ENCODE measurements at regions not wholly inside any gene's neighbourhood (a gene's known extent, or its start where the extent isn't known, plus 50 kb on each side); places are given as distances from the start of the nearest gene placed in this dataset.

DNA sequence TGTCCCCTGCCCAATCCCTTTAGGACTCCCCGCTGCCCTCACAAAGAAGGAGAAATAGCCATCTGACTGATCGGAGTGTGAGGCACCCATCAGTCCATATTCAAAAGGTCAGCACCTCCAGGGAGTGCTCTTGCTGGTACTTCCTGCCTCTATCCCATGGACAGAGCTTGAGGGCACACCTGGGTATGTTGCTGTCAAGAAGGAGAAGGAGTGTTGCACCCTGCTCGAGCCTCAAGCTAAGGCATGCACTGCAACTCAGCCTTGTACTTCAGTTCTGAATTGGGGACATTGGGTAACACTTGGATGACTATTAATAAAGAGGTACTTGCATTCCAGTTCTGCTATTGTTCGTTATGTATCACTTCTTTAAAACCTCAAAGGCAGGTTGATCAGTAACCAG is 190.3 kb upstream of the ZC3H12A start:
- no peak for DNase-seq

- no peak for DNase-seq
These were observed 187.5 kb upstream of the ZC3H12A start for GRCh38 chr1:37286881-37287280.

DNA sequence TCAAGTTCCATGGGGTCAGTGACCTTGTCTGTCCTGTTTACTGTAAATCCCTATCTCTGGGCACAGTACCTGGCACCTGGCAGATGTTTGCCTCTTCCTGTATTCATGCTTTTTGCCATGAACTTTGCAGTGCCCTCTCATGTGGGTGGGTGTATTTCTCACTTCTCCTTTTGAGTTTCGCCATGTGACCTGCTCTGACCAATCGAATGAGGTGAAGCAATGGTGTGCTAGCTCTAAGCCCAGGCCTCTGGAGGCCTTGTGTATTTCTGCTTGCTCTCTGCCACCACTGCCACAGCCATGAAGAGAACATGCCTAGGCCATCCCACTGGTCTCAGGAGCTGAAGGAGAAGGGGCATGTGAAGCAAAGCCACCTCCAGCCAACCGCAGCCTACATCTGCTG is 185.5 kb upstream of the ZC3H12A start:
- DNase-seq, result no peak

DNA sequence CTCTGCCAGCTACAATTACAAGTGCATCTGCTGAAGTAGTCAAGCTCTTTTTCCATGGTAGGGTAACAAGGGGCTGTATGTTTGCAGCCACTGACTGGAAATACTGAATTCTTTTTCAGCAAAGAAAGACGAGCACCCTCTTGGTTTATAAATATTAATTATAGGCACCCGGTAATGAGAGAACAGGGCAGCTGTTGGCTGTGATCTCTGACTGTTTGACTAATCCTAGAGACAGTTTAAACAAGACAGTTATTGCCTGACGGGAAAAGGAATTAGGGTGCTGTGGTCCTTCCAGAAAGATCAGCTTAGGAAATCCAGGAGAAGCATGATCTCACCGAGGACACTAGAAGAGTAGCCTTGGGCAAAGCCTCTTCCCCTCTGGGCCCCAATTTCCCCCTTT is 183.7 kb upstream of the ZC3H12A start:
- DNase-seq, result no peak

DNA sequence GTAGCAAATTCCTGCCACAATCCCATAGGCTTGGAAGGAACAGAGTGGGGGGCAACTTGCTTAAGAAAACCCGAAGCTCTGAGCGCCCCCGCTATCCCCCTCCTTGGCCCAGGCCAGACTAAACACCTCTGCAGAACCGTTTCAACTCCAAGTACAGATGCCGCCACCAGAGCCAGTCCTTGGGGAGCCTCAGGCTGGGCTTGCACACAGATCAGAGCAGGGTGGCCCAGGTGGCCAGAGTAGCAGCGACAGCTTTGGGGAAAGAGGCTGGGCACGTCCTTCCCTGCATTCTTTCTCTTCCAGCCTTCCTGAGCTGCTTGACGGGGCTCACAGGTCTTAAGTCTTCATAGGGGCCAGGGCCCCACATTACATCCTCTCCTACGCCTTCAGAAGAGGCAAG is 181.6 kb upstream of the ZC3H12A start:
- no peak for DNase-seq

DNA sequence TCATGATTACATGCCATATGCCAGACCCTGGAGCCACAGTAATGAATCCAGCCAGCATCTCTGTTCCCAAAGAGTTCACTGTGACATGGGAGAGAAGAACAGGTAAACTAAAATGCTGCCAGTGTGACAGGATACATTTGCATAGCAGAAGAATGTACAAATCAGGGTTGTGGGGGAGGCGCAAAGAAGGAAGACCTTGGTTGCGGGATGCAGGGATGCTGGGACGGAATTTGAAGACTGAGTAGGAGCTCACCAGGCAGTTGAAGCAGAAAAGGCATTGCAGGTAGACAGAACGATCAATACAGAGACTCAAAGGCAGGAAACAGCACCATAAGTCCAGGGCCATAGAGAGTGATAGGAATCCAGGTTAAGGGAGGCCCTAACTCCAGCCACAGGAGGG is 180.3 kb upstream of the ZC3H12A start:
- DNase-seq, result no peak

GRCh38 chr1:37294529-37294928 is 179.9 kb upstream of the ZC3H12A start:
- DNase-seq, result no peak

DNA sequence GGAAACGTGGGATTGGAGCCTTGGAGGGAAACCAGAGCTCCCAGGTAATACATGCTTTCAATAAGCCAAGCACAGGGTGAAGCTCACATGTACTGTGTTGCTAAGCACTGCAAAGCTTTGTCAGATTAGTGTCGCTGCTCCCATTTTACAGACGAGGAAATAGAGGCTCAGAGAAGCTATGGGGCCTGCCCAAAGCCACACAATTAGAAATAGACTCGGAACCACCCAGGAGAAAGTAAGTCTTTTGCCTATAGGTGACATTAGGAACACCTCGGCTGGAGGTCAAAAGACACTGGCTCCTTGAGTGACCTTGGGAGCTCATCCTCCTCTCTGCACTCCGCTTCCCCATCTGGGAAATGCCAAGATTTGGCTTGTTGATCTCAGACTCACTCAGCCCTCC is 175.6 kb upstream of the ZC3H12A start:
- no peak for DNase-seq

- DNase-seq, result no peak
These were observed 175.2 kb upstream of the ZC3H12A start for GRCh38 chr1:37299216-37299615.

DNA sequence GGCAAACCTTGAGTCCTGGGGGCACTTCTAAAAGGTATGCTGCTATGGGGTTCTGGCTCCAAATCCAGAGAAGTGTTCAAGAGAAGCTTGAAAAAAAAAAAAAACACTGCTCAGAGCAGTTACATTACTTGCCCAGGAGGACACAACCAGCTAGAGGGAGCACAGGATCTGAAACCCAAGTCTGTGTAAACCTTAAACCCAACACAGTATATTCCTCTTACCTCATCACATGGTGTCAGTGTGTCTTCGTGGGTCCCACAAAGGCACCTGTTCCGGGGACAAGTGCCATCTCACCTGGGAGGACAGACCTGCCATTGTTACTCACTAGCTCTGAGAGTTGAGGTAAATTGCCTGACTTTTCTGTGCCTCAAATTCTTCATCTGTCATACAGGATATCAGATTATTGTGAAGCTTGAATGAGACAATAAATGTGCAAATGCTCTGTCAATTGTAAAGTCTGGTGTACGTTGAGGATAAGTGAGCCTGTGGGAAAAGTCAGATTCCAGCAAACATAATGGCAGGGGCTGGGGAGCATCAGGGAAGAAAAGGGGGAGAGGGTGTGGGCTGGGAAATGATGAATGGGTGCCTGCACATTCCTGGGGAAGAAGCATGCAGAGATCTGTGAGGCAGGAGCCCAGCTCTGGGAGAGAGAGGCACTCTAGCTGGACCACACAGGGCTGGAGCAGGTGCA is 170.4 kb upstream of the ZC3H12A start:
- no peak for DNase-seq

GRCh38 chr1:37305108-37305507 is 169.3 kb upstream of the ZC3H12A start:
- no peak for DNase-seq

GRCh38 chr1:37305841-37306240 is 168.5 kb upstream of the ZC3H12A start:
- no peak for DNase-seq

DNA sequence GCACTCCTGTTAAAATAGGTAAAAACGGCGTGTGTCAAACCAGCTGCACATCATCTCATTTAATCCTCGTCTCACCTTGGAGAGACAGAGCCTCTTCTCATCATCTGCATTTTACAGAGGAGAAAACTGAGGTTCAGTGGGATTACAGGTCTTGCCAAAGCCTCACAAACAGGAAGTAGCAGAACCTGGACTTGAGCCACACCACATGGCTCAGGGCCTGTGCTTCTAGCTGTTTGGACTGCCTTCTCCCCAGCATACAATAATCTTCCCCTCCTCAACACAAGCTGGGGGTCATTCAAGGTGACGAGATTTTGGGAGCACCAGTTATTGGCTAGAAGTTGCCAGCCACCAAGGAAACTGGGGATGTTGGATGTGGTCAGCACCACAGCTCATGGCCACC is 167.9 kb upstream of the ZC3H12A start:
- DNase-seq, result no peak

GRCh38 chr1:37306871-37307270 is 167.5 kb upstream of the ZC3H12A start:
- no peak for DNase-seq

DNA sequence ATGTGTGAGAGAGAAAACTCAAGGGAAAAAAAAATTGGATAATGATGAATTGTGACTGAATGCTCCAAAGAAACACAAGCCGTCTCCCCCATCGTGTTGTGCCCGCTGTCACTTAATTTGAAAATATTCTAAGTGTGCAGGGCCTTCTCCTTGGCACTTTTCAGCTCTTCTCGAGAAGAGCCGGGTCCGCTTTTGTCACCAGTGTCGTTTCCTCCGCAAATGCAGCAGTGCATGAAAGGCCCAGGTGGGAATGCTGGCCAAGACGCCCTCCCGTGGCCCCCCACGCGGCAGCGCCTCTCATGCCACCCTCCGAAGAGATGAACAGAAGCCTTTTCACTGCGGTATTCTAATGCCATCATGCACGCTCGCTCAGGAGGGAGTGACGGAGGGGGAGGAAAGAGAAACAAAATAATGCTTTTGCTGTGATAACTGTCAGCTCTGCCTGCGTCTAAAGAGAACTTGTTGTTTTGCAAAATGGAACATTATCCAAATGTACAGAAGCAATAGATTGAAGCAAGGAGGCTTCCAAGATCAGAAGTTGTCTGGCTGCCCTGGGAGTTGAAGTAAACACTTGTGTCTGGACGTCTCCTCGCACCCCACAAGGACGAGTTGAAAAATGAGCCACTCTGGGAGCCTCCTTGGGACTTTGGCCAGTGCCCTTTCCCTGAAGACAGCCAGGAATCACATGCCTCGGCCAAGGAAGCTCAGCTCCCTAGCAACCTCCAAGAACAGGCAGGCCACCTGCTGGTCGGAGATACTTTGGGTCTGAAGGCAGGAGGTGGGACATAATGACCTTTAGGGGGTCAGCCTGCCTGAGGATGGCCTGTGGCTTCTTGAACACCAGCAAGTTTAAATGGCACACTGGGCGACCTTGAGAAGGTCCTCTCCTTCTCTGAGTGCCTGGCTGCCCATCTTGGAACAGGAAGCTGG is 166.1 kb upstream of the ZC3H12A start:
- no peak for DNase-seq

GRCh38 chr1:37309574-37309973 is 164.8 kb upstream of the ZC3H12A start:
- DNase-seq, result no peak

DNA sequence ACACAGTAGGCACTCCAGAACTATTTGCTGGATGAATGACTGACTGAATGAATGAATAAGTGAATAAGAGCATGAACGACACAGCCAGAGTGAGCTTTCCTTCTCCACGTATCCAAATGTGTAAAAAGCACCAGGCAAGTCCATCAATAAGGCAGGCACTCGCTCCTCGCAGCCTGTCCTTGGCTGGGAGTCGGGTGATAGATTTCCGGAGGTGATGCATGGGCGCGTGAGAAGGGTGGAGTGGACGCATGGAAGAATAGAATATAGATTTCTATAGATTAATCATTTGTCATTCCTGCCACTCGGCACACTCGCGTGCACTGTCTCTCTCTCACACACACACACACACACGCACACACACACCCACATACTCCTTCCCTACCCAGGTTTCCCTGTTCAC is 164.3 kb upstream of the ZC3H12A start:
- no peak for DNase-seq

DNA sequence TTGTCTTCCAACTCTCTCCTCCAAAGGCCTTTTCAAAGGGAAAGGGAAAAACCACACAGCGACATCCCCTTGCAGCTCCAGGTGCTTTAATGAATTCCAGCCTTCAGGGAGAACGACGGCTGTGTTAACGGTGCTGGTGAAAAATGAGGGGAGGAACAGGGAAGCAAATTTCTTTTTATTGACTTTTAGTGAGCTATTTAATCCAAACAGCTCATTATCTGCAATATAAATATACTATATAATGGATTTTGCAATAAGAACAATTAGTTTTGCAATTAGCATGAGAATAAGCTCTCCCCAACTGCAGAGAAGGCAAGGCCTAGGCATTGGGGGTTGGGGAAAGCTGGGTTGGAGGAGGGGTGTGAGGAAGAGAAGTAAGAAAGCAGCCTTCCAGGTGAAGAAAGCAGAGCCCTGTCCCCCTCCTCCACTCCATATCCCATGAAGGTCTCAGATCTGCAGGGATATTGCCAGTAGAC is 159.0 kb upstream of the ZC3H12A start:
- no peak for DNase-seq

DNA sequence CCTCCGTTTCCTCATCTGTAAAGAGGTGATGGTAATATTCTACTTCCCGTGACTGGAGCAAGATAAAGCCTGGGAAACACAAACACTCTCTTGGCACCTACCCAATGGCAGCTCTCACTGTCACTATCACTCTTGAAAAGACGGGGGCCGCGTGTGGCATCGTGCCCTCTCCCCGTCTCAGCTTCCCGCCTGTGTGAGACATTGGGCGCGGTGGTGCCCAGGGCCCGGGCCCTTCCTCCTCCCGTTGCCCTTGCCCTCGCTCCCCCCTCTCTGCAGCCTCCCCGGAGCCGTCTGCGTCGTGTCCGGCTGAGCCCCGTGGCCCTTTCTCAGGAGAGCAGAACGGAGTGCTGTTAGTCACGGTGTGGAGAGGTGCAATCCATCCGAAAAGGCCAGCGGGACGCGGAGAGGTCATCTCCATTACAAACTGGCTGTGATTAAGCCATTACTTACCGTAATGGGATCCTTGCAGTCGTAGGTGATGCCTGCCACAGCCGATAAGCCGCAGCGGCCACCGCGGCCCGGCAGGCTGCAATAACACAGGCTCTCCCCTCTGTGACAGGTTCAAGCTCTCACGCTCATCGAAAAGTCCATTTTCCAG is 156.4 kb upstream of the ZC3H12A start:
- DNase-seq, result no peak

GRCh38 chr1:37318490-37318889 is 155.9 kb upstream of the ZC3H12A start:
- no peak for DNase-seq

GRCh38 chr1:37319284-37319683 is 155.1 kb upstream of the ZC3H12A start:
- DNase-seq, result no peak

DNA sequence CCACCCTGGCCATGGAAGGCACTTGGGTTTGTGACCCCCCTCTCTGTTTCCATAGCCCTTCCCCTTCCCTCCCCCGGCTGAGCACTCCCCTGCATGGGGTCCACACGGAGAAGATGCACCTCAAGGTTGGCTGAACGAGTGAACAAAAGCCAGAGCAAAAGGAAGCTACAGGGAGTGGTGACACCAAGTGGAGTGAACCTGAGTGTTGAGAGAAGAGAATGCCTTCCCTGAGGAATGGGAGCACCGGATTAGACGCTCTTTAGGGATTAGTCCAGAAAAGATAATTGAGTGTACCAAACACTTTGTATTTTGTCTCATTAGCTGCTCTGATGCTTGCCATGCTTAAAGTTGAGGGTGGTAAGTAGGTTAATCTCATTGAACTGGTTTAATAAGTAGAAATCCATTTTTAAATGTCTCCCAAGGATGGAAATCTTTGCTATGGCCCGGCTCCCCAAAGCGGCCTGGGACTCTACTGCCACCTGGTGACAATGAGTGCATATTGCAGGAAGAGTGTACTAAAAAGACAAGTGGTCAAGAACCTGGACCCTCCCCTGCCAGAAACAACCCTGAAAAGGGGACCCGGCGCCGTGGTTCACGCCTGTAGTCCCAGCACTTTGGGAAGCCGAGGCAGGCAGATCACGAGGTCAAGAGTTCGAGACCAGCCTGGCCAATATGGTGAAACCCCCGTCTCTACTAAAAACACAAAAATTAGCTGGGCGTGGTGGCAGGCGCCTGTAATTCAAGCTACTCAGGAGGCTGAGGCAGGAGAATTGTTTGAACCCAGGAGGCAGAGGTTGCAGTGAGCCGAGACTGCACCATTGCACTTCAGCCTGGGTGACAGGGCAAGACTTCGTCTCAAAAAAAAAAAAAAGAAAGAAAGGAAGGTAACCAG is 150.6 kb upstream of the ZC3H12A start:
- DNase-seq, result no peak

DNA sequence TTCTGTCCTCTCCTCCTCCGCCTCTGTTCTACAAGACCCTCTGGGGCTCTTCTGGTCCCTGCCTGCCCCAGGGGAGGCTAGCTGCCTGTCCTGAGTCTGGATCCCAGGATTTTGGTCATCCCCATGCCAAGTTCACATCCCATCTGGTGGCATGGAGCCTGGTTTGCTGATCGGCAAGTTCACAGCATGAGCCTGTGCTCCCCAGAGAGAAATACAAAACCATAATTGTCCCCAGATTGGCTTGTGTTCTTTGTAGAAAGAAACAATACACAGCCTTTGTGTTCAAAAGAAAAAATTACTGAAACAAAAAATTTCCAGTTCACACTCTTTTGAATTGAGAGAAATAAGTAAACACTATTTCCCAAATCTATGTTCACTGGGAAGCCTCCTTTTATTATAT is 149.4 kb upstream of the ZC3H12A start:
- no peak for DNase-seq
